B cell (primary cell): ENCODE measurements at regions not wholly inside any gene's neighbourhood (a gene's known extent, or its start where the extent isn't known, plus 50 kb on each side); places are given as distances from the start of the nearest gene placed in this dataset.

ENCODE experiments used
- ATAC-seq: fragments of 200-7000 bp; cut with Tn5 transposase; one replicate; pipeline ENCODE4 v1.10.0; 2021; ENCODE audit warnings: low read depth, mild to moderate bottlenecking, moderate number of reproducible peaks, moderate library complexity
- CTCF ChIA-PET: fragments of 350-600 bp; sonication (Branson Sonifier 250); formaldehyde crosslinking; loops from one replicate; lab custom pipeline; 2021; ENCODE audit warnings: antibody characterized with exemption, inconsistent platforms; lab: Charles Lee
- POLR2A ChIA-PET: fragments of 350-600 bp; sonication (Branson Sonifier 250); formaldehyde crosslinking; loops from one replicate; lab custom pipeline; 2021; ENCODE audit warnings: antibody characterized with exemption; lab: Charles Lee
- DNase-seq: peaks from one replicate; pipeline ENCODE4 v3.0.0; 2013
- H2AFZ ChIP-seq: 2 replicates; pipeline ENCODE4 v1.6.1; 2012; ENCODE audit warnings: mild to moderate bottlenecking, low read depth, low read length; ENCODE audit not compliant: insufficient read depth, poor library complexity, severe bottlenecking
- H3K27ac ChIP-seq, 2 donors: 1 replicate in 1 of 2; 2 replicates in 1 of 2; pipeline ENCODE4 v1.5.1; 2012 to 2013; ENCODE audit warnings: low read length in 2 of 2, mild to moderate bottlenecking in 2 of 2, moderate library complexity in 1 of 2
- H3K27me3 ChIP-seq, 4 experiments: fragments of 200-600 bp in 1 of 4; sonication (generic) in 1 of 4; replicated peaks in 1 of 4; 1 replicate in 2 of 4; 2 replicates in 2 of 4; pipeline versions ENCODE4 v1.6.1 to v1.7.0; 2013 to 2016; ENCODE audit warnings: low read length in 3 of 4, mild to moderate bottlenecking in 2 of 4, mixed read lengths in 1 of 4, moderate library complexity in 1 of 4; ENCODE audit not compliant: insufficient read depth in 4 of 4, control insufficient read depth in 3 of 4; ENCODE audit errors: control extremely low read depth in 1 of 4
- H3K36me3 ChIP-seq, 2 experiments: replicated peaks in 1 of 2; 1 replicate in 1 of 2; 2 replicates in 1 of 2; pipeline versions ENCODE4 v1.6.1 to v1.7.1; 2013; ENCODE audit warnings: low read length in 1 of 2; ENCODE audit not compliant: insufficient read depth in 2 of 2, control insufficient read depth in 1 of 2; ENCODE audit errors: control extremely low read depth in 1 of 2, extremely low read depth in 1 of 2
- H3K4me1 ChIP-seq, 2 donors: fragments of 200-600 bp in 1 of 2; sonication (generic) in 1 of 2; 1 replicate in 1 of 2; 2 replicates in 1 of 2; pipeline versions ENCODE4 v1.5.1 to v1.6.1; 2013 to 2017; ENCODE audit warnings: low read length in 2 of 2; ENCODE audit not compliant: control insufficient read depth in 2 of 2, insufficient read depth in 2 of 2
- H3K4me2 ChIP-seq: replicated peaks from 2 replicates; pipeline ENCODE3; 2012; ENCODE audit warnings: mild to moderate bottlenecking, low read depth, low read length; ENCODE audit not compliant: poor library complexity, severe bottlenecking
- H3K4me3 ChIP-seq, 5 experiments: fragments of 200-600 bp in 1 of 5; sonication (generic) in 1 of 5; 1 replicate in 3 of 5; 2 replicates in 2 of 5; pipeline versions ENCODE4 v1.5.1 to v1.7.0; 2011 to 2016; ENCODE audit warnings: low read length in 4 of 5, mild to moderate bottlenecking in 4 of 5, low read depth in 2 of 5, control low read depth in 1 of 5, moderate library complexity in 1 of 5; ENCODE audit not compliant: insufficient read depth in 1 of 5; ENCODE audit errors: control extremely low read depth in 1 of 5, extremely low read depth in 1 of 5
- H3K79me2 ChIP-seq: fragments of 200-600 bp; sonication (generic); one replicate; pipeline ENCODE4 v1.6.0; 2016; ENCODE audit warnings: low read length; ENCODE audit not compliant: control insufficient read depth, insufficient read depth
- H3K9ac ChIP-seq: fragments of 200-600 bp; sonication (generic); 2 replicates; pipeline ENCODE4 v1.6.1; 2017; ENCODE audit warnings: mild to moderate bottlenecking, low read length, moderate library complexity
- H3K9me3 ChIP-seq, 3 donors: one replicate each; pipeline versions ENCODE4 v1.6.1 to v1.7.1; 2013; ENCODE audit warnings: low read length in 2 of 3; ENCODE audit not compliant: control insufficient read depth in 2 of 3, insufficient read depth in 1 of 3; ENCODE audit errors: control extremely low read depth in 1 of 3
- H4K20me1 ChIP-seq: 2 replicates; pipeline ENCODE4 v1.6.0; 2012; ENCODE audit warnings: mild to moderate bottlenecking, low read length; ENCODE audit not compliant: insufficient read depth, control insufficient read depth, poor library complexity, severe bottlenecking
- H3K27ac Mint-ChIP-seq: one replicate; pipeline ENCODE4 v1.8.0; 2021; ENCODE audit warnings: mixed read lengths
- H3K27me3 Mint-ChIP-seq: one replicate; pipeline ENCODE4 v1.8.0; 2021; ENCODE audit warnings: mixed read lengths
- H3K4me1 Mint-ChIP-seq: one replicate; pipeline ENCODE4 v1.8.0; 2021; ENCODE audit warnings: mixed read lengths
- H3K4me3 Mint-ChIP-seq: one replicate; pipeline ENCODE4 v1.8.0; 2021; ENCODE audit warnings: mixed read lengths
- H3K9me3 Mint-ChIP-seq: one replicate; pipeline ENCODE4 v1.8.0; 2022; ENCODE audit warnings: mixed read lengths; ENCODE audit not compliant: insufficient read depth
- EZH2 ChIP-seq: IDR thresholded peaks from 2 replicates; pipeline ENCODE4 v1.6.1; 2012; ENCODE audit warnings: borderline replicate concordance, low read depth, mild to moderate bottlenecking, moderate library complexity, low read length; ENCODE audit not compliant: insufficient read depth, poor library complexity, severe bottlenecking
- WGBS: methylation state at CpG from one replicate; pipeline ENCODE4 v1.1.5; 2013; ENCODE audit warnings: missing lambda C conversion rate; ENCODE audit not compliant: insufficient coverage; 5-methylcytosine and 5-hydroxymethylcytosine counted together
- intact Hi-C: fragments of 100-400 bp; cut with micrococcal nuclease; formaldehyde crosslinking; loops from one replicate; pipeline ENCODE4 v1.10.0; 2022
- TF ChIP-seq, protein P1 (sequence below): fragments of 200-600 bp; IDR thresholded peaks from one replicate; pipeline ENCODE4 v1.8.0; 2022; ENCODE audit warnings: antibody characterized with exemption, mild to moderate bottlenecking

DNA sequence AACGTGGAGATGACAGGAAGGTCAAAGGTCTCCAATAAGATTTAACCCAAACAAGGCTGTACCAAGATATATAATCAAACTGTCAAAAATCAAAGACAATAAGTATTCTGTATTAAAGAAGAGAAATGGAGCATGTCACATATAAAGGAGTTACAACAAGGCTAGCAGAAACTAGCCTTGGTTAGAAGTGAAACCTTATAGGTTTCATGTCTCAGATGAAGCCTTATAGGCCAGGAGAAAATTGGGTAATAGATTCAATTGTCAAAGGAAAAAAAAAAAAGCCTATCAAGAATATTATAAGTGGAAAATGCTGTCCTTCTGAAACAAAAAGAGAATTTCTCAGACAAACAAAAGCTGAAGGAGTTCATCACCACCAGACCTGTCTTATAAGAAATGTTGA, 419.4 kb downstream of the CDH11 start:
- POLR2A ChIA-PET = no interaction called here
- intact Hi-C loops = no loop called here
- Histone ChIP-seq H3K9me3 (peaks cover 0 to 14% (median 0%) of the 10 kb centered on the region in 3 donors), H3K79me2 (no peaks in the 10 kb centered on the region), H2AFZ (no peak overlapping the region), H4K20me1 (no peaks in the 10 kb centered on the region), H3K27ac (no peak overlapping the region), H3K4me1 (no peaks in the 10 kb centered on the region), H3K27me3 (no peaks in the 10 kb centered on the region), H3K4me2 (no peak overlapping the region), H3K4me3 (no peak overlapping the region), H3K9ac (no peak overlapping the region), H3K36me3 (no peaks in the 10 kb centered on the region)
- no peak for ATAC-seq
- Mint-ChIP-seq H3K27me3 (no peaks in the 10 kb centered on the region), H3K4me1 (no peaks in the 10 kb centered on the region), H3K9me3 (peaks cover 2% of the 10 kb centered on the region), H3K27ac (no peak overlapping the region), H3K4me3 (no peak overlapping the region)
- no peak for DNase-seq
- no CpG with 5 or more reads among the region's 1 CpG for WGBS
- CTCF ChIA-PET = no interaction called here
- TF ChIP-seq EZH2 = no peak
- TF ChIP-seq, protein P1, sequence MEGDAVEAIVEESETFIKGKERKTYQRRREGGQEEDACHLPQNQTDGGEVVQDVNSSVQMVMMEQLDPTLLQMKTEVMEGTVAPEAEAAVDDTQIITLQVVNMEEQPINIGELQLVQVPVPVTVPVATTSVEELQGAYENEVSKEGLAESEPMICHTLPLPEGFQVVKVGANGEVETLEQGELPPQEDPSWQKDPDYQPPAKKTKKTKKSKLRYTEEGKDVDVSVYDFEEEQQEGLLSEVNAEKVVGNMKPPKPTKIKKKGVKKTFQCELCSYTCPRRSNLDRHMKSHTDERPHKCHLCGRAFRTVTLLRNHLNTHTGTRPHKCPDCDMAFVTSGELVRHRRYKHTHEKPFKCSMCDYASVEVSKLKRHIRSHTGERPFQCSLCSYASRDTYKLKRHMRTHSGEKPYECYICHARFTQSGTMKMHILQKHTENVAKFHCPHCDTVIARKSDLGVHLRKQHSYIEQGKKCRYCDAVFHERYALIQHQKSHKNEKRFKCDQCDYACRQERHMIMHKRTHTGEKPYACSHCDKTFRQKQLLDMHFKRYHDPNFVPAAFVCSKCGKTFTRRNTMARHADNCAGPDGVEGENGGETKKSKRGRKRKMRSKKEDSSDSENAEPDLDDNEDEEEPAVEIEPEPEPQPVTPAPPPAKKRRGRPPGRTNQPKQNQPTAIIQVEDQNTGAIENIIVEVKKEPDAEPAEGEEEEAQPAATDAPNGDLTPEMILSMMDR = no peak

DNA sequence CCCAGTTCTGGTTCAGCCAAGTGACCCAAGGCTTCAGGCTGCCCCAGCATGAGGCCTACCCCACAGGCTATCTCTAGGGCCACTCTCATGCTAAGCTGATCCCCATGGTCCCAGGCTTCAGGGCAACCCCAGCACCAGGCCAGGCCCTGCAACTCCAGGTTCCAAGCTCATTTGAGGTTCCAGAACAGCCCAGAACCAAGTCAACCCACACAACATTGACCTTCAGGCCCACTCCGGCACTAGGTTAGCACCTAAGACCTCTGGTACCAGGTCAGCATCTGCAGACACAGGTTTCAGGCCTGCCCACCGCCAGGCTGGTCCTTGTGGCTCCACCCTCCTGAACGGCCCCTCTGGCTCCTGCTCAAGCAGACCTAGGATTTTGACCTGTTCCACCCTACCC, 421.2 kb downstream of the CDH11 start:
- Histone ChIP-seq H3K79me2 (no peaks in the 10 kb centered on the region), H3K27ac (no peak overlapping the region), H3K9ac (no peak overlapping the region), H3K27me3 (no peaks in the 10 kb centered on the region), H3K4me3 (no peak overlapping the region), H4K20me1 (no peaks in the 10 kb centered on the region), H3K9me3 (peaks cover 0 to 14% (median 0%) of the 10 kb centered on the region in 3 donors), H3K36me3 (no peaks in the 10 kb centered on the region), H3K4me1 (no peaks in the 10 kb centered on the region), H3K4me2 (no peak overlapping the region), H2AFZ (no peak overlapping the region)
- ATAC-seq (no peak), DNase-seq (no peak)
- Mint-ChIP-seq H3K4me3 (no peak overlapping the region), H3K4me1 (no peaks in the 10 kb centered on the region), H3K27me3 (no peaks in the 10 kb centered on the region), H3K9me3 (peaks cover 2% of the 10 kb centered on the region), H3K27ac (no peak overlapping the region)
- POLR2A ChIA-PET = no interaction called here
- CTCF ChIA-PET = no interaction called here
- intact Hi-C loops = no loop called here
- no peak for TF ChIP-seq EZH2
- TF ChIP-seq, protein P1 = no peak
- WGBS = 83% methylated on average over 3 of the region's 3 CpGs
